ENCODE measurements at regions not wholly inside any gene's neighbourhood (a gene's known extent, or its start where the extent isn't known, plus 50 kb on each side); places are given as distances from the start of the nearest gene placed in this dataset.

GRCh38 chr11:81424822-81425221, 1308.8 kb downstream of the FAM181B start:
- no TSS peak for BruUV-seq (replicated peaks)
- POLR2A ChIA-PET: no interaction called here
- no peaks in the 10 kb centered on the region for H3K4me1 Mint-ChIP-seq (ENCODE audit: insufficient read depth, unreplicated experiment)

GRCh38 chr11:81422402-81422801, 1311.3 kb downstream of the FAM181B start:
- ChIA-PET POLR2A (no interaction called here), CTCF (no interaction called here)
- intact Hi-C loops (cut with micrococcal nuclease): no loop called here
- no peak overlapping the region for H3K27ac Mint-ChIP-seq (ENCODE audit: low read depth, unreplicated experiment)
- peaks cover 4% of the 10 kb centered on the region for H3K36me3 Mint-ChIP-seq (ENCODE audit: insufficient read depth, unreplicated experiment)
- DNase-seq (ENCODE audit: unreplicated experiment): no peak
- no peak for TF ChIP-seq CTCF (IDR thresholded peaks at IDR 0.05; ENCODE audit: unreplicated experiment)
- H3K27me3 Mint-ChIP-seq (ENCODE audit: insufficient read depth, unreplicated experiment): peaks cover 39% of the 10 kb centered on the region
- BruUV-seq (replicated peaks): no TSS peak
- no peaks in the 10 kb centered on the region for H3K4me1 Mint-ChIP-seq (ENCODE audit: insufficient read depth, unreplicated experiment)
- H3K4me3 Mint-ChIP-seq (ENCODE audit: unreplicated experiment): no peak overlapping the region
- H3K9me3 Mint-ChIP-seq (ENCODE audit: unreplicated experiment): no peaks in the 10 kb centered on the region

More at GRCh38 chr11:81424822-81425221, 1308.8 kb downstream of the FAM181B start:
- no peak for DNase-seq (ENCODE audit: unreplicated experiment)
- H3K36me3 Mint-ChIP-seq (ENCODE audit: insufficient read depth, unreplicated experiment): peaks cover 4% of the 10 kb centered on the region
- H3K27me3 Mint-ChIP-seq (ENCODE audit: insufficient read depth, unreplicated experiment): peaks cover 25% of the 10 kb centered on the region
- CTCF ChIA-PET: no interaction called here
- TF ChIP-seq CTCF (IDR thresholded peaks at IDR 0.05; ENCODE audit: unreplicated experiment): no peak
- no peak overlapping the region for H3K4me3 Mint-ChIP-seq (ENCODE audit: unreplicated experiment)
- H3K27ac Mint-ChIP-seq (ENCODE audit: low read depth, unreplicated experiment): no peak overlapping the region
- intact Hi-C loops (cut with micrococcal nuclease): no loop called here
- H3K9me3 Mint-ChIP-seq (ENCODE audit: unreplicated experiment): no peaks in the 10 kb centered on the region

GRCh38 chr11:81421251-81421860, 1312.3 kb downstream of the FAM181B start:
- no peaks in the 10 kb centered on the region for H3K4me1 Mint-ChIP-seq (ENCODE audit: insufficient read depth, unreplicated experiment)
- POLR2A ChIA-PET: no interaction called here
- no peak for DNase-seq (ENCODE audit: unreplicated experiment)
- H3K27ac Mint-ChIP-seq (ENCODE audit: low read depth, unreplicated experiment): no peak overlapping the region
- no peak for TF ChIP-seq CTCF (IDR thresholded peaks at IDR 0.05; ENCODE audit: unreplicated experiment)
- intact Hi-C loops (cut with micrococcal nuclease): no loop called here
- CTCF ChIA-PET: no interaction called here
- peaks cover 4% of the 10 kb centered on the region for H3K36me3 Mint-ChIP-seq (ENCODE audit: insufficient read depth, unreplicated experiment)
- H3K27me3 Mint-ChIP-seq (ENCODE audit: insufficient read depth, unreplicated experiment): peaks cover 40% of the 10 kb centered on the region
- no TSS peak for BruUV-seq (replicated peaks)
- H3K4me3 Mint-ChIP-seq (ENCODE audit: unreplicated experiment): no peak overlapping the region
- H3K9me3 Mint-ChIP-seq (ENCODE audit: unreplicated experiment): no peaks in the 10 kb centered on the region

- H3K27me3 Mint-ChIP-seq (ENCODE audit: insufficient read depth, unreplicated experiment): peaks cover 40% of the 10 kb centered on the region
- BruUV-seq (replicated peaks): no TSS peak
- no peak overlapping the region for H3K27ac Mint-ChIP-seq (ENCODE audit: low read depth, unreplicated experiment)
- POLR2A ChIA-PET: interaction anchor here (0.6 kb wide), 1 partner anchor 32 kb away, joined by 3 read pairs; no protein-coding TSS in a partner anchor
- H3K36me3 Mint-ChIP-seq (ENCODE audit: insufficient read depth, unreplicated experiment): peaks cover 4% of the 10 kb centered on the region
- CTCF ChIA-PET: interaction anchor here (0.6 to 0.7 kb wide), 2 partner anchors 23 to 1806 kb away, joined by 3 read pairs; no protein-coding TSS in a partner anchor
- intact Hi-C loops (cut with micrococcal nuclease): no loop called here
- H3K4me3 Mint-ChIP-seq (ENCODE audit: unreplicated experiment): no peak overlapping the region
- H3K9me3 Mint-ChIP-seq (ENCODE audit: unreplicated experiment): no peaks in the 10 kb centered on the region
- H3K4me1 Mint-ChIP-seq (ENCODE audit: insufficient read depth, unreplicated experiment): no peaks in the 10 kb centered on the region
- TF ChIP-seq CTCF (IDR thresholded peaks at IDR 0.05; ENCODE audit: unreplicated experiment): no peak
- DNase-seq (ENCODE audit: unreplicated experiment): no peak
Observed at GRCh38 chr11:81420668-81421250, 1312.9 kb downstream of the FAM181B start.

Measured in MCF 10A (cell line).